Neuronal stem cell (in vitro differentiated cells): ENCODE measurements at regions not wholly inside any gene's neighbourhood (a gene's known extent, or its start where the extent isn't known, plus 50 kb on each side); places are given as distances from the start of the nearest gene placed in this dataset.
A peak's percentile ranks its signal among the peaks of the same experiment; 100 is the strongest.

Source experiments
- DNase-seq: peaks from one replicate; pipeline ENCODE4 v3.0.0-alpha.2; 2013; ENCODE audit warnings: low spot score
- H2AFZ ChIP-seq: one replicate; pipeline ENCODE4 v1.6.1; 2013; ENCODE audit warnings: mild to moderate bottlenecking, low read length, inconsistent platforms
- H2AK5ac ChIP-seq: 2 replicates; pipeline ENCODE4 v1.6.1; 2013; ENCODE audit warnings: low read depth, mild to moderate bottlenecking, inconsistent platforms, low read length, moderate library complexity, mixed read lengths
- H2BK120ac ChIP-seq: 2 replicates; pipeline ENCODE4 v1.6.1; 2013; ENCODE audit warnings: low read depth, mild to moderate bottlenecking, inconsistent platforms, low read length, moderate library complexity, mixed read lengths
- H2BK12ac ChIP-seq: one replicate; pipeline ENCODE4 v1.6.1; 2013; ENCODE audit warnings: low read length, inconsistent platforms
- H2BK15ac ChIP-seq: 2 replicates; pipeline ENCODE4 v1.6.1; 2013; ENCODE audit warnings: mild to moderate bottlenecking, low read length, inconsistent platforms, mixed read lengths
- H2BK5ac ChIP-seq: one replicate; pipeline ENCODE4 v1.6.1; 2013; ENCODE audit warnings: inconsistent platforms, mild to moderate bottlenecking, low read length, moderate library complexity
- H3K14ac ChIP-seq: one replicate; pipeline ENCODE4 v1.6.1; 2013; ENCODE audit warnings: low read length, inconsistent platforms
- H3K18ac ChIP-seq: 2 replicates; pipeline ENCODE4 v1.6.1; 2013; ENCODE audit warnings: low read length, inconsistent platforms
- H3K23ac ChIP-seq: 2 replicates; pipeline ENCODE4 v1.6.1; 2013; ENCODE audit warnings: low read depth, mild to moderate bottlenecking, mixed read lengths, low read length, inconsistent platforms; ENCODE audit not compliant: poor library complexity
- H3K27ac ChIP-seq: replicated peaks from 3 replicates; pipeline ENCODE4 v1.5.1; 2013; ENCODE audit warnings: low read length, inconsistent platforms
- H3K27me3 ChIP-seq, 3 experiments: 2 replicates each; pipeline ENCODE4 v1.6.1; 2013; ENCODE audit warnings: low read length in 3 of 3, mild to moderate bottlenecking in 2 of 3, inconsistent platforms in 1 of 3, low read depth in 1 of 3, mixed read lengths in 1 of 3, moderate library complexity in 1 of 3; ENCODE audit not compliant: control insufficient read depth in 3 of 3, insufficient read depth in 3 of 3
- H3K36me3 ChIP-seq, 2 donors: replicated peaks in 1 of 2; 2 replicates each; pipeline ENCODE4 v1.6.1; 2013; ENCODE audit warnings: low read length in 2 of 2; ENCODE audit not compliant: control insufficient read depth in 2 of 2, insufficient read depth in 2 of 2
- H3K4ac ChIP-seq: 2 replicates; pipeline ENCODE4 v1.6.1; 2013; ENCODE audit warnings: inconsistent platforms, mild to moderate bottlenecking, low read length, moderate library complexity
- H3K4me1 ChIP-seq, 2 donors: 1 replicate in 1 of 2; 2 replicates in 1 of 2; pipeline ENCODE4 v1.6.1; 2013; ENCODE audit warnings: low read length in 2 of 2, low read depth in 1 of 2; ENCODE audit not compliant: control insufficient read depth in 2 of 2, insufficient read depth in 1 of 2
- H3K4me2 ChIP-seq: one replicate; pipeline ENCODE4 v1.6.1; 2013; ENCODE audit warnings: mild to moderate bottlenecking, low read length, inconsistent platforms; ENCODE audit not compliant: insufficient read depth, poor library complexity, severe bottlenecking
- H3K4me3 ChIP-seq, 2 donors: 2 replicates each; pipeline ENCODE4 v1.5.1; 2013; ENCODE audit warnings: low read length in 2 of 2, mild to moderate bottlenecking in 2 of 2, inconsistent platforms in 1 of 2, moderate library complexity in 1 of 2
- H3K79me1 ChIP-seq: one replicate; pipeline ENCODE4 v1.6.1; 2013; ENCODE audit warnings: low read depth, mild to moderate bottlenecking, inconsistent platforms, low read length, moderate library complexity
- H3K9ac ChIP-seq: one replicate; pipeline ENCODE4 v1.6.1; 2013; ENCODE audit warnings: mild to moderate bottlenecking, low read depth, low read length, inconsistent platforms; ENCODE audit not compliant: poor library complexity
- H3K9me3 ChIP-seq, 2 donors: replicated peaks in 1 of 2; 2 replicates each; pipeline versions ENCODE3 to v1.6.1; 2013; ENCODE audit warnings: low read length in 2 of 2, mild to moderate bottlenecking in 2 of 2, inconsistent platforms in 1 of 2, low read depth in 1 of 2, mixed read lengths in 1 of 2, moderate library complexity in 1 of 2; ENCODE audit not compliant: control insufficient read depth in 2 of 2, insufficient read depth in 1 of 2
- H4K8ac ChIP-seq: one replicate; pipeline ENCODE4 v1.6.1; 2013; ENCODE audit warnings: low read depth, mild to moderate bottlenecking, inconsistent platforms, low read length, moderate library complexity
- H4K91ac ChIP-seq: one replicate; pipeline ENCODE4 v1.6.1; 2013; ENCODE audit warnings: low read length, low read depth, mild to moderate bottlenecking, inconsistent platforms; ENCODE audit not compliant: poor library complexity
- WGBS, 2 donors: extraction: QIAGEN DNeasy Blood & Tissue Kit; methylation state at CpG; one replicate each; pipeline ENCODE4 v1.1.7; 2013; ENCODE audit warnings: missing lambda C conversion rate in 2 of 2, mixed read lengths in 1 of 2; ENCODE audit not compliant: insufficient read length in 2 of 2, insufficient replicate concordance in 1 of 2; ENCODE audit errors: extremely low coverage in 2 of 2; 5-methylcytosine and 5-hydroxymethylcytosine counted together

DNA sequence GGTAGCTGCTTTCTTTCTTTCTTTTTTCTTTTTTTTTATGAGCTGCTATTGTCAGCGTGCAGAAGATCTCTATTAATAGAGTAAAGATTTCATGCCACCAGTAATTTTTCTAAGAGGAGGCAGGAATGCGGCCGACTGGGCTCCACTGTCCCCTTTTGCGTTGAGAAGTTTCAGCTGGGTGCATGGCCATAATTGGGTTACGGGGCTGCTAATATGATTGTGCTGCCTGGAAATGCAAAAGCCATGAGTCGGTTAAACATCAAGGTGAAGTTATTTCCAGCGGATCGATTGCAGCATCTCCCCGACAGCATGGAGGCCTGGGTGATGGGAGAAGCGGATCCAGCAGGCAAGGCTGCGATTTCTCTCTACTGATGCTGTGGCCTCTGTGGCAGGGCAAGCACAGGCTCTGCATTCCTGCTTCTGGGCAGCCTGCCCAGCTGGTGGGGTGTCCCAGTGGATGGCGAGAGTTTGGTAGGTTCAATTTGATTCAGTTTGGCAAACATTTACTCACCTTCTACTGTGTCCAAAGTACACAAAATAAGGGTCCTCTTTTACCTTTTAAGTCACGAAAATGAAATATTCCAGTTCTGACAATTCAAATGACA is 54.4 kb upstream of the PRMT8 start:
- H3K4me2 ChIP-seq, result no peak overlapping the region

DNA sequence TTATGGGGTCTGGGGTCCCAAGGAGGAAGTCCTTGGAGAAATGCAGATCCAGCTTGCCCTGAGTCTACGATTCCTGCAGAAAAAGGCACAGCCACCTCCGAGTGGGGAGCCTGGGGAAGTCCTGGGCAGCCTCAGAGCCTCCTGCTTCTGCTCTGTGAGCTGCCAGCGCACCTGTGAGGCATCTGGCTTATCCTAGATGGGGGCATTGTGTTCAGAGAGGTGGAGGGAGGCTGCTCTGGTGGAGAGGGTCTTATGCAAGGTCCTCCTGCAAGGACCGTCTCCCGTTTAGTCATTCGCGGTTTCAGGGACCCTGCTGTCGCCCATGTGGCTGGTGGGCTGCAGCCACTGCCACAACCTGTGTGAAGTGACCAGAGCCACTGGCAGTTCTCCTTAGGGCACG is 53.0 kb upstream of the PRMT8 start:
- Histone ChIP-seq H3K4me1 (peaks cover 0 to 2% of the 10 kb centered on the region in 2 donors), H3K9ac (no peak overlapping the region), H3K4me2 (no peak overlapping the region), H3K36me3 (no peaks in the 10 kb centered on the region), H4K8ac (no peak overlapping the region), H3K14ac (peak overlapping the region; percentile 31), H3K23ac (peak overlapping the region; percentile 61), H3K18ac (peak overlapping the region; percentile 67), H3K9me3 (no peaks in the 10 kb centered on the region), H3K4ac (no peak overlapping the region), H2AK5ac (no peak overlapping the region), H2BK15ac (peak overlapping the region; percentile 51), H3K4me3 (no peak overlapping the region), H2BK5ac (no peak overlapping the region), H4K91ac (no peak overlapping the region), H3K79me1 (no peaks in the 10 kb centered on the region), H2BK120ac (no peak overlapping the region), H2AFZ (no peak overlapping the region), H3K27ac (no peak overlapping the region), H3K27me3 (peaks cover 0 to 10% (median 0%) of the 10 kb centered on the region in 3 experiments), H2BK12ac (no peak overlapping the region)
- WGBS, 2 donors, result no CpG with 5 or more reads among the region's 9 CpGs
- no peak for DNase-seq

More for the DNA sequence above, 54.4 kb upstream of the PRMT8 start:
- Histone ChIP-seq H3K9ac (no peak overlapping the region), H3K9me3 (no peaks in the 10 kb centered on the region), H2BK12ac (no peak overlapping the region), H4K8ac (no peak overlapping the region), H2BK5ac (no peak overlapping the region), H2BK15ac (no peak overlapping the region), H3K4ac (no peak overlapping the region), H3K27ac (no peak overlapping the region), H4K91ac (no peak overlapping the region), H3K36me3 (no peaks in the 10 kb centered on the region), H2AFZ (no peak overlapping the region), H3K23ac (no peak overlapping the region), H3K27me3 (peaks cover 0 to 10% (median 0%) of the 10 kb centered on the region in 3 experiments), H3K4me1 (peaks cover 4 to 7% of the 10 kb centered on the region in 2 donors), H3K79me1 (no peaks in the 10 kb centered on the region), H2BK120ac (no peak overlapping the region), H3K4me3 (no peak overlapping the region), H3K14ac (no peak overlapping the region), H2AK5ac (no peak overlapping the region), H3K18ac (no peak overlapping the region)
- no CpG with 5 or more reads among the region's 13 CpGs for WGBS, 2 donors
- DNase-seq, result no peak

DNA sequence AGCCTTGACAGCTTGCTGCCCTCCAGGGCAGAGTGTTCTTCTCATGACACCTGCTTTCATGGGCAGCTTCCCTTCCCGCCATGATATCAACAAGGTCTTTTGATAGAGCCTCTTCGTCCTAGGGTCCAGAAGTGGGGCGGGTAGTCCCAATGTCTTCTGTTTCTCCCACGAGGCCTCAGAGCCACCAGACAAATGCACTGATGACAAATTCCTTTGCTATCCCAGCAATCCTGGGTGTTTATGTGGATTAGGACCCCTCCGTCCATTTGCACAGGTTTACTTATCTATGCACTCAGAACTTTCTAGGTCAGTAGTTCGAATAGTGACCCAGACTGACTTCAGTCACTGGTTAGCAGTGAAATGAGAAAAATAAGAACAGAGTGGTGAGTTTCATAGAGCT is 52.6 kb upstream of the PRMT8 start:
- H3K27ac ChIP-seq, result no peak overlapping the region
- peaks cover 0 to 12% (median 0%) of the 10 kb centered on the region in 3 experiments for H3K27me3 ChIP-seq
- no peaks in the 10 kb centered on the region for H3K79me1 ChIP-seq
- H4K91ac ChIP-seq, result no peak overlapping the region
- peak overlapping the region; percentile 61 for H3K23ac ChIP-seq
- no peak overlapping the region for H2AK5ac ChIP-seq
- H2BK15ac ChIP-seq, result peak overlapping the region; percentile 51
- no peaks in the 10 kb centered on the region for H3K9me3 ChIP-seq
- no peak overlapping the region for H2BK12ac ChIP-seq
- H3K4me2 ChIP-seq, result no peak overlapping the region
- H3K4me1 ChIP-seq, result peaks cover 0 to 2% of the 10 kb centered on the region in 2 donors
- H2BK120ac ChIP-seq, result no peak overlapping the region
- no peak overlapping the region for H2AFZ ChIP-seq
- H3K4me3 ChIP-seq, result no peak overlapping the region
- no peak overlapping the region for H2BK5ac ChIP-seq
- peak overlapping the region; percentile 67 for H3K18ac ChIP-seq
- DNase-seq, result no peak
- H3K14ac ChIP-seq, result peak overlapping the region; percentile 31
- H3K9ac ChIP-seq, result no peak overlapping the region
- no peak overlapping the region for H3K4ac ChIP-seq
- H4K8ac ChIP-seq, result no peak overlapping the region
- no peaks in the 10 kb centered on the region for H3K36me3 ChIP-seq
- no CpG with 5 or more reads among the region's 6 CpGs for WGBS, 2 donors
